Sciatic nerve (tissue), 2 donors: ENCODE measurements at regions not wholly inside any gene's neighbourhood (a gene's known extent, or its start where the extent isn't known, plus 50 kb on each side); places are given as distances from the start of the nearest gene placed in this dataset.

ENCODE experiments used
- ATAC-seq: fragments of 200-7000 bp; cut with Tn5 transposase; one replicate; pipeline ENCODE4 v1.9.1; 2020; ENCODE audit warnings: mild to moderate bottlenecking, moderate library complexity
- DNase-seq: peaks from one replicate; pipeline ENCODE4 v3.0.0-alpha.2; 2020; ENCODE audit warnings: low spot score
- intact Hi-C: fragments of 100-400 bp; cut with DNase I; formaldehyde crosslinking; loops from one replicate; pipeline ENCODE4 v1.14.2; 2022
- donor health status: DM: no; HTN: no; CAD: no.
- donor health status: DM: no; HTN: no; CAD: no.

GRCh38 chr15:92565351-92566125 is 90.0 kb downstream of the FAM174B start:
- intact Hi-C loops: no loop called here
- ATAC-seq (no peak), DNase-seq (no peak)

GRCh38 chr15:92561754-92562153 is 93.8 kb downstream of the FAM174B start:
- intact Hi-C loops: no loop called here
- no peak for DNase-seq
- ATAC-seq: no peak

GRCh38 chr15:92553317-92553716 is 102.3 kb downstream of the FAM174B start:
- ATAC-seq: no peak

GRCh38 chr15:92545996-92546395 is 109.6 kb downstream of the FAM174B start:
- ATAC-seq (no peak), DNase-seq (no peak)
- intact Hi-C loops: no loop called here

More at GRCh38 chr15:92553317-92553716, 102.3 kb downstream of the FAM174B start:
- intact Hi-C loops: no loop called here
- no peak for DNase-seq

- DNase-seq: no peak
- intact Hi-C loops: no loop called here
- no peak for ATAC-seq
Measured at GRCh38 chr15:92541291-92542200, 114.0 kb downstream of the FAM174B start.

GRCh38 chr15:92538115-92538514 is 117.5 kb downstream of the FAM174B start:
- DNase-seq: no peak
- ATAC-seq: no peak
- intact Hi-C loops: loop anchor here (5.0 kb wide), 1 partner anchor 1024 kb away; no protein-coding TSS in a partner anchor

GRCh38 chr15:92533298-92533697 is 122.3 kb downstream of the FAM174B start:
- intact Hi-C loops: no loop called here
- no peak for ATAC-seq
- no peak for DNase-seq

GRCh38 chr15:92531406-92531805 is 124.2 kb downstream of the FAM174B start:
- DNase-seq (no peak), ATAC-seq (no peak)
- intact Hi-C loops: no loop called here

- no peak for ATAC-seq
- no peak for DNase-seq
- intact Hi-C loops: no loop called here
Measured at GRCh38 chr15:92528736-92529135, 126.8 kb downstream of the FAM174B start.

GRCh38 chr15:92527197-92527596 is 128.4 kb downstream of the FAM174B start:
- ATAC-seq: peak; percentile 75
- intact Hi-C loops: no loop called here
- DNase-seq: no peak

- no peak for ATAC-seq
- intact Hi-C loops: no loop called here
- no peak for DNase-seq
Measured at GRCh38 chr15:92525758-92526245, 129.8 kb downstream of the FAM174B start.

GRCh38 chr15:92524874-92525565 is 130.6 kb downstream of the FAM174B start:
- intact Hi-C loops: loop anchor here (5.0 kb wide), 1 partner anchor 192 kb away; no protein-coding TSS in a partner anchor
- DNase-seq: no peak
- ATAC-seq: no peak

- intact Hi-C loops: loop anchor here (5.0 kb wide), 1 partner anchor 193 kb away; no protein-coding TSS in a partner anchor
- DNase-seq (no peak), ATAC-seq (no peak)
Measured at GRCh38 chr15:92524161-92524560, 130.5 kb downstream of the ST8SIA2 start.

GRCh38 chr15:92523176-92523575 is 129.5 kb downstream of the ST8SIA2 start:
- intact Hi-C loops: loop anchor here (5.0 kb wide), 1 partner anchor 194 kb away; no protein-coding TSS in a partner anchor
- ATAC-seq: no peak
- no peak for DNase-seq

GRCh38 chr15:92521624-92522008 is 127.9 kb downstream of the ST8SIA2 start:
- ATAC-seq: peak; percentile 94
- intact Hi-C loops: loop anchor here (5.0 kb wide), 1 partner anchor 196 kb away; no protein-coding TSS in a partner anchor
- DNase-seq: peak; percentile 91

- ATAC-seq (no peak), DNase-seq (no peak)
- intact Hi-C loops: loop anchor here (5.0 kb wide), 1 partner anchor 196 kb away; no protein-coding TSS in a partner anchor
Measured at GRCh38 chr15:92520914-92521623, 127.4 kb downstream of the ST8SIA2 start.

- ATAC-seq (peak; percentile 77), DNase-seq (no peak)
- intact Hi-C loops: loop anchor here (5.0 kb wide), 1 partner anchor 198 kb away; no protein-coding TSS in a partner anchor
Measured at GRCh38 chr15:92519709-92520108, 126.0 kb downstream of the ST8SIA2 start.
